ENCODE measurements at regions not wholly inside any gene's neighbourhood (a gene's known extent, or its start where the extent isn't known, plus 50 kb on each side); places are given as distances from the start of the nearest gene placed in this dataset.

- Histone ChIP-seq H3K9me3 (ENCODE audit: control insufficient read depth, low read length) (no peaks in the 10 kb centered on the region), H3K4me3 (ENCODE audit: insufficient read depth in 1 of 2, low read depth in 1 of 2, low read length in 2 of 2) (no peak overlapping the region), H2BK15ac (ENCODE audit: low read depth, poor library complexity, severe bottlenecking) (no peak overlapping the region), H2AK5ac (ENCODE audit: low read length, severe bottlenecking) (no peak overlapping the region), H2BK12ac (ENCODE audit: low read length in 2 of 2) (no peak overlapping the region), H3K27ac (ENCODE audit: low read length, poor library complexity, severe bottlenecking) (no peak overlapping the region), H3K4me1 (ENCODE audit: control insufficient read depth, insufficient read depth, low read depth, low read length) (no peaks in the 10 kb centered on the region), H3K23ac (ENCODE audit: low read length in 2 of 2) (no peak overlapping the region), H3K9ac (ENCODE audit: low read length) (no peak overlapping the region), H2BK120ac (ENCODE audit: low read depth, low read length) (no peak overlapping the region), H4K91ac (ENCODE audit: low read length) (no peak overlapping the region), H3K4ac (ENCODE audit: low read depth in 1 of 2, low read length in 2 of 2) (no peak overlapping the region), H3K36me3 (ENCODE audit: control insufficient read depth in 1 of 2, insufficient read depth in 2 of 2, low read depth in 1 of 2, low read length in 2 of 2) (no peaks in the 10 kb centered on the region), H4K8ac (ENCODE audit: low read length) (no peak overlapping the region), H3K4me2 (ENCODE audit: low read length, poor library complexity, severe bottlenecking) (no peak overlapping the region), H3K27me3 (ENCODE audit: control insufficient read depth in 1 of 2, insufficient read depth in 1 of 2, low read length in 2 of 2) (peaks cover 0 to 9% of the 10 kb centered on the region in 2 experiments), H2BK5ac (ENCODE audit: low read depth, low read length, poor library complexity, severe bottlenecking) (no peak overlapping the region), H3K79me1 (replicated peaks; ENCODE audit: low read length, poor library complexity, severe bottlenecking) (no peaks in the 10 kb centered on the region), H3K18ac (ENCODE audit: low read depth in 1 of 2, low read length in 2 of 2) (no peak overlapping the region), H3K14ac (ENCODE audit: low read length in 2 of 2) (no peak overlapping the region), H2AFZ (ENCODE audit: low read depth, low read length) (no peak overlapping the region)
- 63% methylated on average over 2 of the region's 5 CpGs for WGBS
- no peak for DNase-seq
These were observed 877.9 kb upstream of the WWC1 start for GRCh38 chr5:167413506-167413905.

- no peak for DNase-seq
- no peak overlapping the region for H3K9ac ChIP-seq (ENCODE audit: low read length)
- no peak overlapping the region for H2BK15ac ChIP-seq (ENCODE audit: low read depth, poor library complexity, severe bottlenecking)
- no peak overlapping the region for H4K8ac ChIP-seq (ENCODE audit: low read length)
- no peaks in the 10 kb centered on the region for H3K79me1 ChIP-seq (replicated peaks; ENCODE audit: low read length, poor library complexity, severe bottlenecking)
- no peak overlapping the region for H2BK12ac ChIP-seq (ENCODE audit: low read length in 2 of 2)
- H3K23ac ChIP-seq (ENCODE audit: low read length in 2 of 2) = no peak overlapping the region
- H3K36me3 ChIP-seq (ENCODE audit: control insufficient read depth in 1 of 2, insufficient read depth in 2 of 2, low read depth in 1 of 2, low read length in 2 of 2) = no peaks in the 10 kb centered on the region
- H3K27ac ChIP-seq (ENCODE audit: low read length, poor library complexity, severe bottlenecking) = no peak overlapping the region
- H2BK5ac ChIP-seq (ENCODE audit: low read depth, low read length, poor library complexity, severe bottlenecking) = no peak overlapping the region
- H3K4ac ChIP-seq (ENCODE audit: low read depth in 1 of 2, low read length in 2 of 2) = no peak overlapping the region
- no peak overlapping the region for H3K4me2 ChIP-seq (ENCODE audit: low read length, poor library complexity, severe bottlenecking)
- no peak overlapping the region for H3K4me3 ChIP-seq (ENCODE audit: insufficient read depth in 1 of 2, low read depth in 1 of 2, low read length in 2 of 2)
- H3K18ac ChIP-seq (ENCODE audit: low read depth in 1 of 2, low read length in 2 of 2) = no peak overlapping the region
- H3K14ac ChIP-seq (ENCODE audit: low read length in 2 of 2) = no peak overlapping the region
- no peaks in the 10 kb centered on the region for H3K4me1 ChIP-seq (ENCODE audit: control insufficient read depth, insufficient read depth, low read depth, low read length)
- no peaks in the 10 kb centered on the region for H3K9me3 ChIP-seq (ENCODE audit: control insufficient read depth, low read length)
- peaks cover 0 to 9% of the 10 kb centered on the region in 2 experiments for H3K27me3 ChIP-seq (ENCODE audit: control insufficient read depth in 1 of 2, insufficient read depth in 1 of 2, low read length in 2 of 2)
- H2BK120ac ChIP-seq (ENCODE audit: low read depth, low read length) = no peak overlapping the region
- no peak overlapping the region for H4K91ac ChIP-seq (ENCODE audit: low read length)
- H2AFZ ChIP-seq (ENCODE audit: low read depth, low read length) = no peak overlapping the region
- no peak overlapping the region for H2AK5ac ChIP-seq (ENCODE audit: low read length, severe bottlenecking)
- 92% methylated on average over 2 of the region's 4 CpGs for WGBS
These were observed 876.8 kb upstream of the WWC1 start for GRCh38 chr5:167414611-167415010.

- no peak overlapping the region for H2BK12ac ChIP-seq (ENCODE audit: low read length in 2 of 2)
- no peak overlapping the region for H4K91ac ChIP-seq (ENCODE audit: low read length)
- no peak overlapping the region for H3K4ac ChIP-seq (ENCODE audit: low read depth in 1 of 2, low read length in 2 of 2)
- no peak overlapping the region for H3K27ac ChIP-seq (ENCODE audit: low read length, poor library complexity, severe bottlenecking)
- no peak overlapping the region for H3K9ac ChIP-seq (ENCODE audit: low read length)
- no peak overlapping the region for H2AFZ ChIP-seq (ENCODE audit: low read depth, low read length)
- H3K27me3 ChIP-seq (ENCODE audit: control insufficient read depth in 1 of 2, insufficient read depth in 1 of 2, low read length in 2 of 2) = peaks cover 0 to 14% of the 10 kb centered on the region in 2 experiments
- H3K4me3 ChIP-seq (ENCODE audit: insufficient read depth in 1 of 2, low read depth in 1 of 2, low read length in 2 of 2) = no peak overlapping the region
- no peak overlapping the region for H2BK120ac ChIP-seq (ENCODE audit: low read depth, low read length)
- H3K9me3 ChIP-seq (ENCODE audit: control insufficient read depth, low read length) = no peaks in the 10 kb centered on the region
- H3K36me3 ChIP-seq (ENCODE audit: control insufficient read depth in 1 of 2, insufficient read depth in 2 of 2, low read depth in 1 of 2, low read length in 2 of 2) = no peaks in the 10 kb centered on the region
- H2BK15ac ChIP-seq (ENCODE audit: low read depth, poor library complexity, severe bottlenecking) = no peak overlapping the region
- H3K18ac ChIP-seq (ENCODE audit: low read depth in 1 of 2, low read length in 2 of 2) = no peak overlapping the region
- no peaks in the 10 kb centered on the region for H3K4me1 ChIP-seq (ENCODE audit: control insufficient read depth, insufficient read depth, low read depth, low read length)
- no peak for DNase-seq
- no peak overlapping the region for H3K23ac ChIP-seq (ENCODE audit: low read length in 2 of 2)
- no peak overlapping the region for H2AK5ac ChIP-seq (ENCODE audit: low read length, severe bottlenecking)
- no peak overlapping the region for H2BK5ac ChIP-seq (ENCODE audit: low read depth, low read length, poor library complexity, severe bottlenecking)
- no peak overlapping the region for H3K14ac ChIP-seq (ENCODE audit: low read length in 2 of 2)
- H4K8ac ChIP-seq (ENCODE audit: low read length) = no peak overlapping the region
- no peak overlapping the region for H3K4me2 ChIP-seq (ENCODE audit: low read length, poor library complexity, severe bottlenecking)
- 63% methylated on average over 8 of the region's 10 CpGs for WGBS
- no peaks in the 10 kb centered on the region for H3K79me1 ChIP-seq (replicated peaks; ENCODE audit: low read length, poor library complexity, severe bottlenecking)
These were observed 875.4 kb upstream of the WWC1 start for GRCh38 chr5:167415779-167416746.

GRCh38 chr5:167417662-167418061 is 873.8 kb upstream of the WWC1 start:
- no peaks in the 10 kb centered on the region for H3K9me3 ChIP-seq (ENCODE audit: control insufficient read depth, low read length)
- no peak overlapping the region for H2AK5ac ChIP-seq (ENCODE audit: low read length, severe bottlenecking)
- no peaks in the 10 kb centered on the region for H3K79me1 ChIP-seq (replicated peaks; ENCODE audit: low read length, poor library complexity, severe bottlenecking)
- H2BK12ac ChIP-seq (ENCODE audit: low read length in 2 of 2) = no peak overlapping the region
- no peak overlapping the region for H3K27ac ChIP-seq (ENCODE audit: low read length, poor library complexity, severe bottlenecking)
- peaks cover 0 to 14% of the 10 kb centered on the region in 2 experiments for H3K27me3 ChIP-seq (ENCODE audit: control insufficient read depth in 1 of 2, insufficient read depth in 1 of 2, low read length in 2 of 2)
- no peak overlapping the region for H3K4me2 ChIP-seq (ENCODE audit: low read length, poor library complexity, severe bottlenecking)
- no peak overlapping the region for H4K8ac ChIP-seq (ENCODE audit: low read length)
- H3K9ac ChIP-seq (ENCODE audit: low read length) = no peak overlapping the region
- no peaks in the 10 kb centered on the region for H3K4me1 ChIP-seq (ENCODE audit: control insufficient read depth, insufficient read depth, low read depth, low read length)
- H3K36me3 ChIP-seq (ENCODE audit: control insufficient read depth in 1 of 2, insufficient read depth in 2 of 2, low read depth in 1 of 2, low read length in 2 of 2) = no peaks in the 10 kb centered on the region
- H3K14ac ChIP-seq (ENCODE audit: low read length in 2 of 2) = no peak overlapping the region
- H2BK120ac ChIP-seq (ENCODE audit: low read depth, low read length) = no peak overlapping the region
- H4K91ac ChIP-seq (ENCODE audit: low read length) = no peak overlapping the region
- H3K4me3 ChIP-seq (ENCODE audit: insufficient read depth in 1 of 2, low read depth in 1 of 2, low read length in 2 of 2) = no peak overlapping the region
- H2BK5ac ChIP-seq (ENCODE audit: low read depth, low read length, poor library complexity, severe bottlenecking) = no peak overlapping the region
- H3K18ac ChIP-seq (ENCODE audit: low read depth in 1 of 2, low read length in 2 of 2) = no peak overlapping the region
- no peak overlapping the region for H3K23ac ChIP-seq (ENCODE audit: low read length in 2 of 2)
- H3K4ac ChIP-seq (ENCODE audit: low read depth in 1 of 2, low read length in 2 of 2) = no peak overlapping the region
- DNase-seq = no peak
- WGBS = 100% methylated on average over 2 of the region's 4 CpGs
- no peak overlapping the region for H2AFZ ChIP-seq (ENCODE audit: low read depth, low read length)
- H2BK15ac ChIP-seq (ENCODE audit: low read depth, poor library complexity, severe bottlenecking) = no peak overlapping the region
